ENCODE measurements at regions not wholly inside any gene's neighbourhood (a gene's known extent, or its start where the extent isn't known, plus 50 kb on each side); places are given as distances from the start of the nearest gene placed in this dataset.

- Histone ChIP-seq H3K27me3 (ENCODE audit: control insufficient read depth, low read length) (no peaks in the 10 kb centered on the region), H3K79me2 (ENCODE audit: control insufficient read depth, low read length) (no peaks in the 10 kb centered on the region), H3F3A (ENCODE audit: control insufficient read depth, insufficient read depth) (no peaks in the 10 kb centered on the region), H3K4me1 (ENCODE audit: control insufficient read depth, low read length) (no peaks in the 10 kb centered on the region), H3K9me3 (ENCODE audit: control insufficient read depth, insufficient read depth, low read length) (no peaks in the 10 kb centered on the region), H3K27ac (ENCODE audit: low read depth, low read length) (no peak overlapping the region), H3K9me2 (replicated peaks; ENCODE audit: control insufficient read depth, low read length) (no peaks in the 10 kb centered on the region), H3K36me3 (ENCODE audit: control insufficient read depth, low read length) (no peaks in the 10 kb centered on the region), H3K4me2 (ENCODE audit: low read length) (no peak overlapping the region), H4K20me1 (ENCODE audit: control insufficient read depth, insufficient read depth, low read depth, low read length) (no peaks in the 10 kb centered on the region), H3K4me3 (ENCODE audit: low read length) (no peak overlapping the region)
- TF ChIP-seq EZH2phosphoT487 (IDR thresholded peaks at IDR 0.05; ENCODE audit: borderline replicate concordance, low read length): no peak
- no peak for TF ChIP-seq CTCF (IDR thresholded peaks at IDR 0.05; ENCODE audit: low read depth, low read length, poor library complexity, severe bottlenecking)
These were observed 500.8 kb upstream of the PCDH20 start for GRCh38 chr13:61916483-61916882.

DNA sequence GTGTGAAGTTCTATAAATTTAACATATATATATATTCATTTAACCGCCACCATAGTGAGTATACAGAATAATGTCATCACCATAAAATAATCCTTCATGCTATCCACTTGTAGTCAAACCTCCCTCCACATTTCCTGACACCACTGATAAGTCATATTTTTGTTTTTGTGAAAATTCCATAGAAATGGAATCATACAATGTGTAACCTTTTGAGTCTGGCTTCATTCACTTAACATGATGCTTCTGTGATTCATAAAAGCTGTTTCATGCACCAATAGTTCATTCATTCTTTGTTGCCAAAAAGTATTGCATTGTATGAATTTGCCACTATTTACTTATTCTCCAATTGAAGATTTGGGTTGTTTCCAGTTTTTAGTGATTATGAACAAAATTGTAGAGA is 497.5 kb upstream of the PCDH20 start:
- Histone ChIP-seq H3K79me2 (ENCODE audit: control insufficient read depth, low read length) (no peaks in the 10 kb centered on the region), H3K27ac (ENCODE audit: low read depth, low read length) (no peak overlapping the region), H3K36me3 (ENCODE audit: control insufficient read depth, low read length) (no peaks in the 10 kb centered on the region), H3K27me3 (ENCODE audit: control insufficient read depth, low read length) (no peaks in the 10 kb centered on the region), H4K20me1 (ENCODE audit: control insufficient read depth, insufficient read depth, low read depth, low read length) (no peaks in the 10 kb centered on the region), H3K4me1 (ENCODE audit: control insufficient read depth, low read length) (no peaks in the 10 kb centered on the region), H3K9me2 (replicated peaks; ENCODE audit: control insufficient read depth, low read length) (no peaks in the 10 kb centered on the region), H3F3A (ENCODE audit: control insufficient read depth, insufficient read depth) (no peaks in the 10 kb centered on the region), H3K9me3 (ENCODE audit: control insufficient read depth, insufficient read depth, low read length) (no peaks in the 10 kb centered on the region), H3K4me3 (ENCODE audit: low read length) (no peak overlapping the region), H3K4me2 (ENCODE audit: low read length) (no peak overlapping the region)
- TF ChIP-seq CTCF (IDR thresholded peaks at IDR 0.05; ENCODE audit: low read depth, low read length, poor library complexity, severe bottlenecking) (no peak), EZH2phosphoT487 (IDR thresholded peaks at IDR 0.05; ENCODE audit: borderline replicate concordance, low read length) (no peak)

- no peaks in the 10 kb centered on the region for H3F3A ChIP-seq (ENCODE audit: control insufficient read depth, insufficient read depth)
- no peak overlapping the region for H3K27ac ChIP-seq (ENCODE audit: low read depth, low read length)
- H3K9me2 ChIP-seq (replicated peaks; ENCODE audit: control insufficient read depth, low read length): no peaks in the 10 kb centered on the region
- no peaks in the 10 kb centered on the region for H3K79me2 ChIP-seq (ENCODE audit: control insufficient read depth, low read length)
- H3K4me3 ChIP-seq (ENCODE audit: low read length): no peak overlapping the region
- no peaks in the 10 kb centered on the region for H3K27me3 ChIP-seq (ENCODE audit: control insufficient read depth, low read length)
- no peaks in the 10 kb centered on the region for H4K20me1 ChIP-seq (ENCODE audit: control insufficient read depth, insufficient read depth, low read depth, low read length)
- no peaks in the 10 kb centered on the region for H3K4me1 ChIP-seq (ENCODE audit: control insufficient read depth, low read length)
- H3K4me2 ChIP-seq (ENCODE audit: low read length): no peak overlapping the region
- no peaks in the 10 kb centered on the region for H3K9me3 ChIP-seq (ENCODE audit: control insufficient read depth, insufficient read depth, low read length)
- no peak for TF ChIP-seq EZH2phosphoT487 (IDR thresholded peaks at IDR 0.05; ENCODE audit: borderline replicate concordance, low read length)
- no peaks in the 10 kb centered on the region for H3K36me3 ChIP-seq (ENCODE audit: control insufficient read depth, low read length)
These were observed 493.4 kb upstream of the PCDH20 start for GRCh38 chr13:61908906-61909615.

- Histone ChIP-seq H3K9me2 (replicated peaks; ENCODE audit: control insufficient read depth, low read length) (no peaks in the 10 kb centered on the region), H3K4me2 (ENCODE audit: low read length) (no peak overlapping the region), H3K27me3 (ENCODE audit: control insufficient read depth, low read length) (no peaks in the 10 kb centered on the region), H3K4me3 (ENCODE audit: low read length) (no peak overlapping the region), H3K4me1 (ENCODE audit: control insufficient read depth, low read length) (no peaks in the 10 kb centered on the region), H3K79me2 (ENCODE audit: control insufficient read depth, low read length) (no peaks in the 10 kb centered on the region), H3K27ac (ENCODE audit: low read depth, low read length) (no peak overlapping the region), H4K20me1 (ENCODE audit: control insufficient read depth, insufficient read depth, low read depth, low read length) (no peaks in the 10 kb centered on the region), H3K9me3 (ENCODE audit: control insufficient read depth, insufficient read depth, low read length) (no peaks in the 10 kb centered on the region), H3K36me3 (ENCODE audit: control insufficient read depth, low read length) (no peaks in the 10 kb centered on the region), H3F3A (ENCODE audit: control insufficient read depth, insufficient read depth) (no peaks in the 10 kb centered on the region)
- no peak for TF ChIP-seq EZH2phosphoT487 (IDR thresholded peaks at IDR 0.05; ENCODE audit: borderline replicate concordance, low read length)
- no peak for TF ChIP-seq CTCF (IDR thresholded peaks at IDR 0.05; ENCODE audit: low read depth, low read length, poor library complexity, severe bottlenecking)
These were observed 489.4 kb upstream of the PCDH20 start for GRCh38 chr13:61905054-61905453.
